ENCODE measurements at regions not wholly inside any gene's neighbourhood (a gene's known extent, or its start where the extent isn't known, plus 50 kb on each side); places are given as distances from the start of the nearest gene placed in this dataset.

DNA sequence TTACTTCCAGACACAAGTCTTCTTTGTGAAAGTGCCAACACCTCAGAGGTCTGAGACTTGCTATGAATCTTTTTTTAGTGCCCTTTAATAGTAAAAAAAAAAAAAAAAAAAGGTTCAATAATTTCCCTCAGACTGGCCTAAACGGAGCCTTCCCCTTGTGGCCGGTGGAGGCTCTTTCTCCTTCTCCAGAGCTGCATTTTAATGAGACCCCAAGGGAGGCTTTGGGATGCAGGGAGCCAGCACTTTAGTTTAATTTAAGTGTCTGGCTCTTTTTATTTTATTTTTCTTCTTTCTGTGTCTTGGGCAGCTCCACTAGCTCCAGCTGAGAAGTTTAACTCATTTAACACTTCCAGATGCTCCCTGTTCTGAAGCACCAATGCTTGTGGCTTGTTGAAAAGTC lies 67.8 kb upstream of the MAPK4 start:
- DNase-seq (ENCODE audit: low read depth), result no peak

DNA sequence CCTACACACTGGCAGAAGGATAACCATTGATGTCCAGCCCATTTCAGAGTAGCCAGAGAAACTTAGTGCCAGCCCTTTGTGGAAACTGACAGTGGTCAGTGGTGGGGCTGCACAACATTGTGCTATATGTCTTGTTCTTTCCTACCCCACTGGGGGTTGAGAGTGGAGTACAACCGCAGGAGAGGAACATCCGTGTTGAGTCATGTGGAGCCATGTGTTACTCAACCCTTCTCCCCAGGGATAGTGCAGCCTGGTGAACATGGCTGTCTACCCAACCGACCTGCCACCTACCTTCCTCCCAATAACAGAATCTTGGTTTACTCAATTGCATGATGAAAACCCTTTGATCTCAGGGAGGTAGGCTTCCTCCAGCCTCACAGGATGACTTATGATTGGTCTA lies 65.3 kb upstream of the MAPK4 start:
- DNase-seq (ENCODE audit: low read depth), result no peak

DNA sequence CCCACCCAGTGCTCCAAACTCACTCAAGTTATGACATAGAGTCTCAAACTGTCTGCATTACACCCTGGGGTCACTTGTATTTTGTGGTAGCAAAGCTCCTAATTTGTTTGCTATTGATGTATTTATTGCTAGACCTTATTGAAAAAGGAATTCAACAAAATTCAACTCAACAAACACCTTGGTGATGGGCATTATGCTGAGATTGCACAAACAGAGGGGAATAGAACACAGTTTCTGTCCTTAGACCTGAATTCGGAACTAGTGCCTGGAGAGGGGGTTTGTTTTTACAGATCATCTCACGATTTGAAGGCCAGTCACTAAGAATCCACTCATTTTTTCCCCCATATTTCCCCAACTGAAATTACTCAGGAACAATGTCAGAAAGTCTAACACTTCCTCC lies 53.5 kb upstream of the MAPK4 start:
- DNase-seq (ENCODE audit: low read depth), result no peak

DNA sequence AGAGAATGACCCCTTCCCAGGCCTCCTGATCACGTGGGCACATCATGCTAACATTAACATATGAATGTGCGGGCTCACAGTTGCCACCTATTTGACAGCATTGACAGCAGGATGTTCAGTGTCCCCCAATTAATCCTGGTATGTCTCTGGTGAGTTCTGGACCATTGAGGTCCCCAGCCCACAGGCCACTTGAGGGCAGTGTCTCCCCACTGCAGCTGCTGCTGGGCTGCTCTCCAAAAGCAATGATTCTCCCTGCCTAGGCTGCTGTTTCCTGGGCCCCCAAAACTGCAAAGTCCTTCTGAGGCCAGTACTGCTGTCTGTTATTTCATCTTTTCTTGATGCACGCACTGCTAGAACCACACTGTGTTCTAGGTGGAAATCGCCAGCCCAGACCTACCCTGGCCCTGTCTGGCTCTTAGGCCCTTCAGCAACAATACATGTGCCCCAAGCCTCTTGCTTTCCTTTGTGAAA lies 52.7 kb upstream of the MAPK4 start:
- DNase-seq (ENCODE audit: low read depth), result peak; percentile 8

DNA sequence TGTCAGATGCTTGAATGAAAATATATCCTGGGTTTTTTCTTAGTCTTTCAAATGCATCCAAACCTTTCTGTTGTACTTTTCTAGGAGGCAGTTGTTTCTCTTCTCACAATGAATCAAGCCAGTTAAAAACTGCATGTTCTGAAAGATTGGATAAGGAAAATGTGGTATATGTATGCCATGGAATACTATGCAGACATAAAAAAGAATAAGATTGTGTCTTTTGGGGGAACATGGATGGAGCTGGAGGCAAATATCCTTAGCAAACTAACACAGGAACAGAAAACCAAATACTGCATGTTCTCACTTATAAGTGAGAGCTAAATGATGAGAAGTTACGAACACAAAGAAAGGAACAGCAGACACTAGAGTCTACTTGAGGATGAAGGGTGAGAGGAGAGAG lies 51.7 kb upstream of the MAPK4 start:
- no peak for DNase-seq (ENCODE audit: low read depth)

DNA sequence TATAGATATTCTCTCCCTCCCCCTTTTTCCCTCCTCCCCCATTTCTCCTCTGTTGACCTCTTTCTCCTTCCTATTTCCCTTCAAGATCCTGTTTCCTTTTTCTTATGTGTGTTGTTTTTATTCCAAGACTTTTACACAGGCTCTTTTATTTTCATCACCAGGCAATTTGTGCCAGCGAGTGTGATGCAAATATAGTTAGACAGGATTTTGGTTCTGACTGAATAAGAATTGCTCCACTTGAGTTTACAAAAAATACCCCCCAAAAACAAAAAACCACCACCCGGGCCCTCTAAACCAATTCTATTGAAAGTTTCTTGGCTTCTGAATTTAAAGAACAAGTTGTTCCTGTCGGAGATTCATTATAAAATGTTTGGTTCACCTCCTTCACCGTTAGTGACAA lies 50.9 kb upstream of the MAPK4 start:
- no peak for DNase-seq (ENCODE audit: low read depth)

All from fibroblast of the conjunctiva (primary cell).